HUES6 (cell line): ENCODE measurements at regions not wholly inside any gene's neighbourhood (a gene's known extent, or its start where the extent isn't known, plus 50 kb on each side); places are given as distances from the start of the nearest gene placed in this dataset.
"Not testable (repeated sequence)": the region's sequence is repeated elsewhere in the genome, so short reads cannot be mapped to it uniquely, and the experiment has no call there.

Experiments used
- H3K27ac ChIP-seq: 2 replicates; pipeline ENCODE4 v1.7.0; 2013; ENCODE audit warnings: low read depth, mild to moderate bottlenecking, low read length, inconsistent platforms
- H3K27me3 ChIP-seq: 2 replicates; pipeline ENCODE4 v1.6.1; 2013; ENCODE audit warnings: low read length; ENCODE audit not compliant: control insufficient read depth, insufficient read depth
- H3K36me3 ChIP-seq: 2 replicates; pipeline ENCODE4 v1.6.1; 2013; ENCODE audit warnings: low read length; ENCODE audit not compliant: control insufficient read depth, insufficient read depth
- H3K4me1 ChIP-seq: 2 replicates; pipeline ENCODE4 v1.6.1; 2013; ENCODE audit warnings: low read length; ENCODE audit not compliant: control insufficient read depth, insufficient read depth
- H3K4me3 ChIP-seq: 2 replicates; pipeline ENCODE4 v1.5.1; 2013; ENCODE audit warnings: low read depth, low read length
- H3K9ac ChIP-seq: one replicate; pipeline ENCODE4 v1.6.1; 2013; ENCODE audit warnings: mild to moderate bottlenecking, low read length
- H3K9me3 ChIP-seq: 2 replicates; pipeline ENCODE4 v1.6.1; 2013; ENCODE audit warnings: low read depth, low read length; ENCODE audit not compliant: control insufficient read depth, insufficient read depth

- Histone ChIP-seq H3K9me3 (no peaks in the 10 kb centered on the region), H3K27me3 (no peaks in the 10 kb centered on the region), H3K36me3 (no peaks in the 10 kb centered on the region), H3K27ac (no peak overlapping the region), H3K9ac (no peak overlapping the region), H3K4me3 (no peak overlapping the region), H3K4me1 (peaks cover 13% of the 10 kb centered on the region)
These were observed 77.1 kb upstream of the UBE2E1 start for GRCh38 chr3:23728601-23729117.

- not testable (repeated sequence) for H3K27me3 ChIP-seq, H3K9ac ChIP-seq, H3K27ac ChIP-seq, H3K9me3 ChIP-seq, H3K4me3 ChIP-seq, H3K36me3 ChIP-seq
- peaks cover 13% of the 10 kb centered on the region for H3K4me1 ChIP-seq
These were observed 76.4 kb upstream of the UBE2E1 start for GRCh38 chr3:23729362-23729761.

- no peaks in the 10 kb centered on the region for H3K9me3 ChIP-seq
- peaks cover 24% of the 10 kb centered on the region for H3K4me1 ChIP-seq
- H3K27ac ChIP-seq, result no peak overlapping the region
These were observed 71.3 kb upstream of the UBE2E1 start for GRCh38 chr3:23734481-23734880.

GRCh38 chr3:23735062-23735461 is 70.7 kb upstream of the UBE2E1 start:
- peaks cover 26% of the 10 kb centered on the region for H3K4me1 ChIP-seq
- no peaks in the 10 kb centered on the region for H3K27me3 ChIP-seq
- no peaks in the 10 kb centered on the region for H3K36me3 ChIP-seq
- no peaks in the 10 kb centered on the region for H3K9me3 ChIP-seq
- no peak overlapping the region for H3K4me3 ChIP-seq
- H3K27ac ChIP-seq, result no peak overlapping the region
- H3K9ac ChIP-seq, result no peak overlapping the region

More at GRCh38 chr3:23734481-23734880, 71.3 kb upstream of the UBE2E1 start:
- Histone ChIP-seq H3K9ac (no peak overlapping the region), H3K27me3 (no peaks in the 10 kb centered on the region), H3K36me3 (no peaks in the 10 kb centered on the region), H3K4me3 (no peak overlapping the region)

- Histone ChIP-seq H3K27ac (no peak overlapping the region), H3K4me3 (no peak overlapping the region), H3K27me3 (no peaks in the 10 kb centered on the region), H3K4me1 (peaks cover 33% of the 10 kb centered on the region), H3K9me3 (no peaks in the 10 kb centered on the region), H3K36me3 (no peaks in the 10 kb centered on the region), H3K9ac (no peak overlapping the region)
These were observed 70.0 kb upstream of the UBE2E1 start for GRCh38 chr3:23735535-23736326.

GRCh38 chr3:23738944-23739343 is 66.8 kb upstream of the UBE2E1 start:
- Histone ChIP-seq H3K4me3 (no peak overlapping the region), H3K36me3 (no peaks in the 10 kb centered on the region), H3K27ac (no peak overlapping the region), H3K4me1 (peaks cover 51% of the 10 kb centered on the region), H3K27me3 (peaks cover 30% of the 10 kb centered on the region), H3K9me3 (no peaks in the 10 kb centered on the region), H3K9ac (no peak overlapping the region)

GRCh38 chr3:23739536-23739935 is 66.2 kb upstream of the UBE2E1 start:
- Histone ChIP-seq H3K27me3 (peaks cover 36% of the 10 kb centered on the region), H3K4me1 (peaks cover 55% of the 10 kb centered on the region), H3K36me3 (no peaks in the 10 kb centered on the region), H3K9me3 (no peaks in the 10 kb centered on the region), H3K9ac (no peak overlapping the region), H3K27ac (no peak overlapping the region), H3K4me3 (no peak overlapping the region)

- Histone ChIP-seq H3K4me3 (no peak overlapping the region), H3K9me3 (no peaks in the 10 kb centered on the region), H3K27ac (no peak overlapping the region), H3K36me3 (no peaks in the 10 kb centered on the region), H3K9ac (no peak overlapping the region), H3K27me3 (peaks cover 44% of the 10 kb centered on the region), H3K4me1 (peaks cover 55% of the 10 kb centered on the region)
These were observed 65.2 kb upstream of the UBE2E1 start for GRCh38 chr3:23740517-23740965.

- no peaks in the 10 kb centered on the region for H3K9me3 ChIP-seq
- H3K4me1 ChIP-seq, result peaks cover 55% of the 10 kb centered on the region
- H3K36me3 ChIP-seq, result no peaks in the 10 kb centered on the region
- H3K4me3 ChIP-seq, result no peak overlapping the region
- H3K9ac ChIP-seq, result no peak overlapping the region
- H3K27me3 ChIP-seq, result peaks cover 47% of the 10 kb centered on the region
- H3K27ac ChIP-seq, result no peak overlapping the region
These were observed 64.6 kb upstream of the UBE2E1 start for GRCh38 chr3:23741036-23741706.

GRCh38 chr3:23743141-23743784 is 62.5 kb upstream of the UBE2E1 start:
- Histone ChIP-seq H3K36me3 (no peaks in the 10 kb centered on the region), H3K27me3 (peaks cover 47% of the 10 kb centered on the region), H3K9me3 (no peaks in the 10 kb centered on the region), H3K27ac (no peak overlapping the region), H3K4me3 (peak overlapping the region; percentile 48), H3K9ac (no peak overlapping the region), H3K4me1 (peaks cover 68% of the 10 kb centered on the region)

- Histone ChIP-seq H3K27me3 (peaks cover 42% of the 10 kb centered on the region), H3K27ac (no peak overlapping the region), H3K9me3 (no peaks in the 10 kb centered on the region), H3K36me3 (no peaks in the 10 kb centered on the region), H3K9ac (no peak overlapping the region), H3K4me1 (peaks cover 57% of the 10 kb centered on the region), H3K4me3 (peak overlapping the region; percentile 36)
These were observed 59.3 kb upstream of the UBE2E1 start for GRCh38 chr3:23746441-23746840.
